Neural progenitor cell (in vitro differentiated cells): ENCODE measurements at regions not wholly inside any gene's neighbourhood (a gene's known extent, or its start where the extent isn't known, plus 50 kb on each side); places are given as distances from the start of the nearest gene placed in this dataset.
"Not testable (repeated sequence)": the region's sequence is repeated elsewhere in the genome, so short reads cannot be mapped to it uniquely, and the experiment has no call there.

Experiments used
- DNase-seq: peaks from one replicate; pipeline ENCODE4 v3.0.0-alpha.2; 2016; ENCODE audit warnings: low spot score
- H2AFZ ChIP-seq: fragments of 200-600 bp; sonication (generic); replicated peaks from 2 replicates; pipeline ENCODE4 v1.6.1; 2016; ENCODE audit warnings: antibody characterized with exemption
- H3F3A ChIP-seq: fragments of 200-600 bp; sonication (generic); 2 replicates; pipeline ENCODE4 v1.6.1; 2016; ENCODE audit warnings: antibody characterized with exemption, low read depth
- H3K27ac ChIP-seq: fragments of 200-600 bp; sonication (generic); 2 replicates; pipeline ENCODE4 v1.5.1; 2016; ENCODE audit warnings: mild to moderate bottlenecking
- H3K27me3 ChIP-seq: fragments of 200-600 bp; sonication (generic); 2 replicates; pipeline ENCODE4 v1.6.1; 2016; ENCODE audit warnings: mild to moderate bottlenecking, moderate library complexity
- H3K36me3 ChIP-seq: fragments of 200-600 bp; sonication (generic); 2 replicates; pipeline ENCODE4 v1.5.1; 2016
- H3K4me1 ChIP-seq: fragments of 200-600 bp; sonication (generic); 2 replicates; pipeline ENCODE4 v1.6.1; 2016; ENCODE audit warnings: mixed run types
- H3K4me2 ChIP-seq: fragments of 200-600 bp; sonication (generic); 2 replicates; pipeline ENCODE4 v1.6.1; 2016
- H3K4me3 ChIP-seq: fragments of 200-600 bp; sonication (generic); 2 replicates; pipeline ENCODE4 v1.5.1; 2016
- H3K79me2 ChIP-seq: fragments of 200-600 bp; sonication (generic); 2 replicates; pipeline ENCODE4 v1.6.1; 2016; ENCODE audit warnings: low read depth
- H3K9ac ChIP-seq: fragments of 200-600 bp; sonication (generic); 2 replicates; pipeline ENCODE4 v1.6.1; 2016
- H3K9me3 ChIP-seq: fragments of 200-600 bp; sonication (generic); 2 replicates; pipeline ENCODE4 v1.5.1; 2016; ENCODE audit warnings: low read depth
- H4K20me1 ChIP-seq: fragments of 200-600 bp; sonication (generic); 2 replicates; pipeline ENCODE4 v1.6.1; 2016; ENCODE audit warnings: low read depth
- H3K27ac Mint-ChIP-seq: 3 replicates; pipeline ENCODE4 v1.8.0; 2021; ENCODE audit warnings: mixed read lengths
- H3K27me3 Mint-ChIP-seq: 2 replicates; pipeline ENCODE4 v1.8.0; 2022; ENCODE audit warnings: low read depth, mild to moderate bottlenecking, inconsistent platforms, moderate library complexity, mixed read lengths; ENCODE audit not compliant: insufficient read depth
- H3K36me3 Mint-ChIP-seq: 3 replicates; pipeline ENCODE4 v1.8.0; 2021; ENCODE audit warnings: mixed read lengths
- H3K4me1 Mint-ChIP-seq: 3 replicates; pipeline ENCODE4 v1.8.0; 2021; ENCODE audit warnings: mixed read lengths
- H3K4me3 Mint-ChIP-seq: 3 replicates; pipeline ENCODE4 v1.8.0; 2021; ENCODE audit warnings: mild to moderate bottlenecking, moderate library complexity, mixed read lengths
- H3K9me3 Mint-ChIP-seq: 3 replicates; pipeline ENCODE4 v1.8.0; 2020; ENCODE audit warnings: mixed read lengths
- CTCF ChIP-seq: fragments of 200-600 bp; sonication (generic); IDR thresholded peaks from 2 replicates; pipeline ENCODE4 v1.5.1; 2017; ENCODE audit warnings: antibody characterized with exemption, mild to moderate bottlenecking
- EZH2 ChIP-seq: fragments of 200-600 bp; sonication (generic); IDR thresholded peaks from 2 replicates; pipeline ENCODE4 v1.6.1; 2017; ENCODE audit warnings: antibody characterized with exemption, mild to moderate bottlenecking, moderate library complexity
- EZH2phosphoT487 ChIP-seq: fragments of 200-600 bp; sonication (generic); IDR thresholded peaks from 2 replicates; pipeline ENCODE4 v1.6.1; 2017; ENCODE audit warnings: antibody characterized with exemption

- not testable (repeated sequence) for H3K27ac ChIP-seq, H3K27me3 Mint-ChIP-seq, DNase-seq
Observed at GRCh38 chr18:5830902-5831301, 64.4 kb downstream of the TMEM200C start.

GRCh38 chr18:5828913-5829312 is 66.4 kb downstream of the TMEM200C start:
- Histone ChIP-seq H3K9ac (no peak overlapping the region), H3K36me3 (no peaks in the 10 kb centered on the region), H3K79me2 (no peaks in the 10 kb centered on the region), H4K20me1 (no peaks in the 10 kb centered on the region), H3K4me3 (no peak overlapping the region), H3K9me3 (no peaks in the 10 kb centered on the region), H3K27me3 (no peaks in the 10 kb centered on the region), H3F3A (no peaks in the 10 kb centered on the region), H3K4me2 (no peak overlapping the region), H3K27ac (no peak overlapping the region), H3K4me1 (no peaks in the 10 kb centered on the region), H2AFZ (no peak overlapping the region)
- no peaks in the 10 kb centered on the region for H3K9me3 Mint-ChIP-seq
- TF ChIP-seq CTCF (no peak), EZH2 (no peak), EZH2phosphoT487 (no peak)
- H3K36me3 Mint-ChIP-seq: no peaks in the 10 kb centered on the region
- DNase-seq: no peak
- no peak overlapping the region for H3K4me3 Mint-ChIP-seq
- H3K27ac Mint-ChIP-seq: no peak overlapping the region
- peaks cover 6% of the 10 kb centered on the region for H3K27me3 Mint-ChIP-seq
- no peaks in the 10 kb centered on the region for H3K4me1 Mint-ChIP-seq

More at GRCh38 chr18:5830902-5831301, 64.4 kb downstream of the TMEM200C start:
- H3K4me3 Mint-ChIP-seq, H3K4me1 ChIP-seq, H3F3A ChIP-seq, H3K4me2 ChIP-seq, H3K36me3 Mint-ChIP-seq, H3K9ac ChIP-seq, H3K27ac Mint-ChIP-seq, H3K4me1 Mint-ChIP-seq, H3K36me3 ChIP-seq, H3K9me3 Mint-ChIP-seq, H3K27me3 ChIP-seq, H4K20me1 ChIP-seq, H3K79me2 ChIP-seq, H3K9me3 ChIP-seq, H2AFZ ChIP-seq, H3K4me3 ChIP-seq: not testable (repeated sequence)

- Histone ChIP-seq H2AFZ (no peak overlapping the region), H3K79me2 (no peaks in the 10 kb centered on the region), H3K27me3 (no peaks in the 10 kb centered on the region), H3K9ac (no peak overlapping the region), H3F3A (no peaks in the 10 kb centered on the region), H3K27ac (no peak overlapping the region), H3K4me3 (no peak overlapping the region), H4K20me1 (no peaks in the 10 kb centered on the region), H3K9me3 (no peaks in the 10 kb centered on the region), H3K4me2 (no peak overlapping the region), H3K36me3 (no peaks in the 10 kb centered on the region), H3K4me1 (no peaks in the 10 kb centered on the region)
- no peak for DNase-seq
- no peak overlapping the region for H3K4me3 Mint-ChIP-seq
- H3K4me1 Mint-ChIP-seq: no peaks in the 10 kb centered on the region
- no peaks in the 10 kb centered on the region for H3K9me3 Mint-ChIP-seq
- H3K36me3 Mint-ChIP-seq: no peaks in the 10 kb centered on the region
- no peak overlapping the region for H3K27ac Mint-ChIP-seq
- no peak for TF ChIP-seq CTCF
- TF ChIP-seq EZH2phosphoT487: no peak
- no peak for TF ChIP-seq EZH2
- peaks cover under 1% of the 10 kb centered on the region for H3K27me3 Mint-ChIP-seq
Observed at GRCh38 chr18:5825663-5826062, 69.7 kb downstream of the TMEM200C start.

GRCh38 chr18:5824370-5824984 is 70.8 kb downstream of the TMEM200C start:
- Histone ChIP-seq H3K9me3 (no peaks in the 10 kb centered on the region), H3K4me3 (no peak overlapping the region), H2AFZ (peak overlapping the region; percentile 52), H3K4me1 (no peaks in the 10 kb centered on the region), H3F3A (no peaks in the 10 kb centered on the region), H3K36me3 (no peaks in the 10 kb centered on the region), H3K27me3 (no peaks in the 10 kb centered on the region), H3K27ac (no peak overlapping the region), H3K4me2 (no peak overlapping the region), H3K9ac (no peak overlapping the region), H4K20me1 (no peaks in the 10 kb centered on the region), H3K79me2 (no peaks in the 10 kb centered on the region)
- DNase-seq: no peak
- no peaks in the 10 kb centered on the region for H3K36me3 Mint-ChIP-seq
- H3K9me3 Mint-ChIP-seq: no peaks in the 10 kb centered on the region
- no peak for TF ChIP-seq CTCF
- no peak for TF ChIP-seq EZH2
- TF ChIP-seq EZH2phosphoT487: no peak
- no peaks in the 10 kb centered on the region for H3K27me3 Mint-ChIP-seq
- H3K4me3 Mint-ChIP-seq: no peak overlapping the region
- no peak overlapping the region for H3K27ac Mint-ChIP-seq
- H3K4me1 Mint-ChIP-seq: no peaks in the 10 kb centered on the region
